NT2/D1 (cell line): ENCODE measurements at regions not wholly inside any gene's neighbourhood (a gene's known extent, or its start where the extent isn't known, plus 50 kb on each side); places are given as distances from the start of the nearest gene placed in this dataset.

Experiments used
- SUZ12 ChIP-seq: IDR thresholded peaks from 2 replicates; pipeline ENCODE4 v1.6.1; 2011; ENCODE audit not compliant: insufficient read length, insufficient read depth; ENCODE audit errors: extremely low read depth
- YY1 ChIP-seq: IDR thresholded peaks from 2 replicates; pipeline ENCODE4 v1.6.1; 2011; ENCODE audit not compliant: insufficient read length, insufficient read depth
- ZNF274 ChIP-seq: IDR thresholded peaks from 2 replicates; pipeline ENCODE4 v1.6.1; 2011; ENCODE audit warnings: mild to moderate bottlenecking, low read depth, low read length

DNA sequence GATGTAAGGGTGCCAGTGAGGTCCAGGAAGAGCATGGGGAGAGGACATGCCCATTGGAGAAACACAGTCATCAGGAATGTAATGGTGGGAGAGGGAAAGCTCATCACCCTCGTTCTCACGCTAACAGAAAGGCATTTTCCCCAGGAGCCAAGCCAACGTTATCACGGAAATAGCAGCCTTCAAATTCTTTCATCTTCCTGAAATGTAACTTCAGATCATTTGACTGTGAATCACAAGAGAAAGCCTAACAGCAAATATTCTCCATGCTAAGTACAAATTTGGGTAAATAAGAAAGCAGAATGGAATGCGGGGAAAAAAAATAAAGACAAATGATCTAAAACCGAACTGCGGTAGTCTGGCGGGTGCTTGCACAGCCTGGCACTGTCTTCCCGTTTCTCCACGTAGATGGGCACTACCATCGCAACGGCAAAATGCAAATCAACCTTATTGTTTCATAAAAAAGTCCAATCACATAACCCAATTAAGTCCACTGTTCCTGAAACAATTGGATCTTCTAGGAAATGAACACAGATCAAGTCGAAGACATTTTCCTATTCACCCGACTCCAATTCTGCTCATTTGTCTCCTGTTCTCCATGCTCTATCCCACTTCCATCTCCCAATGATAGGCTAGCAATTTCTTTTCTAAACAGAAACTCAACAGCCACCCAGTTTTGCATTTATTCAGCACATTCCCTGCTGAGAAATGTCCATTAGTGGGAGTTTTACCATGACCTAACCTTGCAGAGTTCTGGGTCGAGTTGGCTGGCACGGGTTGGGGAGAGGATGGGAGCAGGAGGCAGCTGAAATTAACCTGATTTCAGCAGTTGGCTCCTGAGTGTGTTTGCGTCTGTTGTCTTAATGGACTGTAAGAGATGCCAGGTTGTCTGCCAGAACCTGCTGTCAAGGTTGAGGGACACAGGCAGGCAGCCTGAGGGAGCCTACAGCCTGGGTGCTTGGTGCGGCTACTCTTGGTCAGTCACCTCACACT is 74.6 kb upstream of the FRMD4A start:
- TF ChIP-seq ZNF274 (no peak), YY1 (no peak), SUZ12 (no peak)
